Small intestine (tissue), 7 donors: ENCODE measurements at regions not wholly inside any gene's neighbourhood (a gene's known extent, or its start where the extent isn't known, plus 50 kb on each side); places are given as distances from the start of the nearest gene placed in this dataset.
A peak's percentile ranks its signal among the peaks of the same experiment; 100 is the strongest.
"Not testable (repeated sequence)": the region's sequence is repeated elsewhere in the genome, so short reads cannot be mapped to it uniquely, and the experiment has no call there.

Experiments used
- DNase-seq, 2 donors: peaks; one replicate each; pipeline versions ENCODE4 v3.0.0 to v3.0.0-alpha.2; 2013
- FAIRE-seq: peaks from 2 replicates; lab custom pipeline; 2012; peaks lifted over from hg19 to GRCh38; lab: Jason Lieb, UNC
- H3K27ac ChIP-seq, 3 donors: one replicate each; pipeline ENCODE4 v1.5.1; 2013; ENCODE audit warnings: low read length in 2 of 3, mild to moderate bottlenecking in 2 of 3, control low read depth in 1 of 3, inconsistent platforms in 1 of 3, low read depth in 1 of 3, moderate library complexity in 1 of 3
- H3K27me3 ChIP-seq, 3 donors: one replicate each; pipeline ENCODE4 v1.6.1; 2013; ENCODE audit warnings: low read length in 3 of 3, inconsistent platforms in 1 of 3; ENCODE audit not compliant: control insufficient read depth in 3 of 3, insufficient read depth in 3 of 3
- H3K36me3 ChIP-seq, 3 donors: one replicate each; pipeline ENCODE4 v1.6.1; 2013; ENCODE audit warnings: low read length in 3 of 3, inconsistent platforms in 1 of 3, low read depth in 1 of 3, mild to moderate bottlenecking in 1 of 3, moderate library complexity in 1 of 3; ENCODE audit not compliant: control insufficient read depth in 3 of 3, insufficient read depth in 2 of 3
- H3K4me1 ChIP-seq, 3 donors: one replicate each; pipeline ENCODE4 v1.6.1; 2013; ENCODE audit warnings: low read length in 2 of 3, inconsistent platforms in 1 of 3, low read depth in 1 of 3, mild to moderate bottlenecking in 1 of 3, moderate library complexity in 1 of 3; ENCODE audit not compliant: control insufficient read depth in 3 of 3, insufficient read depth in 2 of 3
- H3K4me3 ChIP-seq, 3 donors: one replicate each; pipeline ENCODE4 v1.5.1; 2013; ENCODE audit warnings: low read length in 3 of 3, control low read depth in 1 of 3, inconsistent platforms in 1 of 3, low read depth in 1 of 3, mild to moderate bottlenecking in 1 of 3, moderate library complexity in 1 of 3
- H3K9me3 ChIP-seq, 2 donors: one replicate each; pipeline ENCODE4 v1.6.1; 2013; ENCODE audit warnings: low read depth in 1 of 2, low read length in 1 of 2; ENCODE audit not compliant: control insufficient read depth in 2 of 2, insufficient read depth in 1 of 2
- WGBS, 3 donors: extraction: QIAGEN DNeasy Blood & Tissue Kit; methylation state at CpG; one replicate each; pipeline ENCODE4 v1.1.7; 2013; 5-methylcytosine and 5-hydroxymethylcytosine counted together
- donor health status: healthy with polysubstance abuse.
- donor health status: control.
- donor health status: control.
- donor health status: Bipolar disorder and iron deficiency.
- donor health status: healthy.

DNA sequence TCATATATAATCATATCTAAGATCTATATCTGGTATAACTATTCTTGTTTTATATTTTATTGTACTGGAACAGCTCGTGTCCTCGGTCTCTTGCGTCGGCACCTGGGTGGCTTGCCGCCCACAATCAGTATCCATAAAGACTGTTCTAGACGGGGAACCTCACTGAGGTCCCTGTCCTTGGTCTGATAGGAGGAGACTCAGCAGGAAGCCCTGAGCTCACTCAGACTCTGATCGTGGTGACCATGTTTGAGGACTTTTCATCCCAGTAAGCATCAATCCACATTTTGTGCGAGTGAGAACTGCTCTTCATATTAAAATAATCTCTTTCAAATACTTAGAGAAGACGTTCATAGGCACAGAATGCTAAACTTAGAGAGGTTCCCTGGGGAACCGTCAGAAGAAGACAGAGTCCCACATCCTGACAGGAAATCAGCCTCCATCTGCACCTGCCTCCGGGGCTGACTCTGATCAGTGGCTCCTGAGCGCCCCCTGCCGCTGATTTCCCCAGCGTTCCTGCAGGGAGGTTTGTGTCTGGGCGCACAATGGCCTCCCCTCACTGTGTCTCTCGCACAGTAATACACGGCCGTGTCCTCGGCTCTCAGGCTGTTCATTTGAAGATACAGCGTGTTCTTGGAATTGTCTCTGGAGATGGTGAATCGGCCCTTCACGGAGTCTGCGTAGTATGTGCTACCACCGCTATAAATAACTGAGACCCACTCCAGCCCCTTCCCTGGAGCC lies 1065.9 kb downstream of the TMEM121 start:
- not testable (repeated sequence) for H3K36me3 ChIP-seq, H3K4me1 ChIP-seq, H3K27ac ChIP-seq, H3K27me3 ChIP-seq, H3K4me3 ChIP-seq, DNase-seq, H3K9me3 ChIP-seq, FAIRE-seq
- WGBS, 3 donors: 59 to 63% (median 60%) methylated on average over 16 to 24 of the region's 24 CpGs

DNA sequence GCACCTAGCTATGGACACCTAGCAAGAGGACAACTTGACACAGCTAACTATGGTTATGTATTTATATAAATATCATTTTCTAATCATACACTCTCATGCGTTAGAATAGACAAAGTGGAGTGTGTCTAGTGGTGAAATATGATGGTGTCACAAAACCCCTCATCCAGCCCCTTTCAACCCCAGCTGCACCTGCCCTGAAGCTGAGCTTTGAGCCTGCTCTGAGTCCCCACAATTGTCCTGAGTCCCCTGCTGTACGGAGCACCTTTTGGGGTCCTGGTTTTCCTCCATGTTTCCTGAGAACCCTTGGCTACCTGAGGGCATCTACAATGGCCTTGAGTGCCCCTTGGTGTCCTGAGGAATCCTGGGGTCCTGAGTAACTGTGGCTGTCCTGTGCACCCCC lies 1072.8 kb downstream of the TMEM121 start:
- Histone ChIP-seq H3K4me3 (no peak overlapping the region), H3K4me1 (no peaks in the 10 kb centered on the region), H3K36me3 (no peaks in the 10 kb centered on the region), H3K9me3 (peaks cover 0 to 19% of the 10 kb centered on the region in 2 donors), H3K27ac (no peak overlapping the region), H3K27me3 (peaks cover 0 to 2% (median 0%) of the 10 kb centered on the region in 3 donors)
- FAIRE-seq (no peak), DNase-seq (no peak)
- 59 to 73% (median 66%) methylated on average over 2 of the region's 2 CpGs for WGBS, 3 donors

- H3K4me1 ChIP-seq: no peaks in the 10 kb centered on the region
- H3K27me3 ChIP-seq: peaks cover 0 to 2% (median 0%) of the 10 kb centered on the region in 3 donors
- WGBS, 3 donors: 48 to 56% (median 53%) methylated on average over 27 of the region's 27 CpGs
- no peak overlapping the region for H3K4me3 ChIP-seq
- no peaks in the 10 kb centered on the region for H3K36me3 ChIP-seq
- no peak overlapping the region for H3K27ac ChIP-seq
- no peak for FAIRE-seq
- DNase-seq: peak in 1 of 2 donors; percentile 43
- H3K9me3 ChIP-seq: peaks cover 0 to 35% of the 10 kb centered on the region in 2 donors
These were observed 1079.4 kb downstream of the TMEM121 start for GRCh38 chr14:106605548-106606448.

GRCh38 chr14:106606936-106607335 lies 1080.6 kb downstream of the TMEM121 start:
- H3K4me1 ChIP-seq: no peaks in the 10 kb centered on the region
- H3K4me3 ChIP-seq: no peak overlapping the region
- 58 to 74% (median 60%) methylated on average over 2 of the region's 2 CpGs for WGBS, 3 donors
- H3K9me3 ChIP-seq: peaks cover 0 to 37% of the 10 kb centered on the region in 2 donors
- H3K27me3 ChIP-seq: peaks cover 0 to 2% (median 0%) of the 10 kb centered on the region in 3 donors
- no peak for FAIRE-seq
- H3K36me3 ChIP-seq: no peaks in the 10 kb centered on the region
- DNase-seq: no peak
- no peak overlapping the region for H3K27ac ChIP-seq

- H3K4me1 ChIP-seq: no peaks in the 10 kb centered on the region
- peaks cover 0 to 33% of the 10 kb centered on the region in 2 donors for H3K9me3 ChIP-seq
- DNase-seq (no peak), FAIRE-seq (no peak)
- 38 to 47% (median 45%) methylated on average over 4 of the region's 4 CpGs for WGBS, 3 donors
- H3K27me3 ChIP-seq: no peaks in the 10 kb centered on the region
- no peaks in the 10 kb centered on the region for H3K36me3 ChIP-seq
- no peak overlapping the region for H3K4me3 ChIP-seq
- H3K27ac ChIP-seq: no peak overlapping the region
These were observed 1084.3 kb downstream of the TMEM121 start for GRCh38 chr14:106610691-106611090.

DNA sequence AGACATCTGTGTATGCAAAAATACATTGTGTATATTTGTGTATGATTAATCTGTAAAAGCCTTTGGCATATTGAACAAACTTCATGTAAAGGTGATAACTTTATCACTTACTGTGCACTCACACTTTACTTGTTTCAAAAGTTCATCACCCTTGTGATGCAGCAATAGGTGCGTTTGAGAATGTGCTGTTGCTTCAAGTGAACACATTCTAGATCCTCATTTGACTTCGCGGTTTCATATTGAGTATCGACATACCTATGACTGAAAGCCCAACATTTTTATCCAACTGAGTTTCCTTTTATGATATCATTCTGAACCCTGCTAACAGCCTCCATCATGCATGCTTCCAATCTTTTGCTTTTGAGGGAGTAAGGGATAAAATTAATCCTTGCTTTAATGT lies 1086.9 kb downstream of the TMEM121 start:
- H3K27me3 ChIP-seq: no peaks in the 10 kb centered on the region
- H3K27ac ChIP-seq: no peak overlapping the region
- WGBS, 3 donors: 62 to 67% (median 67%) methylated on average over 4 of the region's 4 CpGs
- FAIRE-seq: no peak
- no peak for DNase-seq
- H3K4me3 ChIP-seq: no peak overlapping the region
- H3K36me3 ChIP-seq: no peaks in the 10 kb centered on the region
- peaks cover 0 to 29% of the 10 kb centered on the region in 2 donors for H3K9me3 ChIP-seq
- H3K4me1 ChIP-seq: no peaks in the 10 kb centered on the region

DNA sequence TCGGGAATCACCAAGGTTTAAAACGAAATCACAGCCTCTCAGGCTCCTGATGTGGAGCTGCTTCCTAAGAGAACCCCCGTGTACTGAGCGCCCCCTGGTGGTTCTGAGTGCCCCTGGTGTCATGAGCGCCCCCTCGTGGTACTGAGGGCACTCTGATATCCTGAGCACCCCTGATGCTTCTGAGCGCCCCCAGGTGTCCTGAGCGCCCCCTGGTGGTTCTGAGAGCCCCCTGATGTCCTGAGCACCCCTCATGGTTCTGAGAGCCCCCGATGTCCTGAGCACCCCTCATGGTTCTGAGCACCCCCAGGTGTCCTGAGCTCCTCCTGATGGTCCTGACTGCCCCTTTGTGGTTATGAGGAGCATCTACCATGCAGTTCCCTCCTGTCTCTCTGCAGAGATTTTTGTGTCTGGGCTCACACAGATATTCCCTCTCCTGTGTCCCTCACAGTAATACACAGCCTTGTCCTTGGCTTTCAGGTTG lies 1092.1 kb downstream of the TMEM121 start:
- not testable (repeated sequence) for H3K27me3 ChIP-seq, H3K4me1 ChIP-seq, H3K27ac ChIP-seq, FAIRE-seq, H3K36me3 ChIP-seq, H3K4me3 ChIP-seq
- 27 to 48% (median 35%) methylated on average over 7 to 9 of the region's 9 CpGs for WGBS, 3 donors
- peaks cover 0 to 17% of the 10 kb centered on the region in 2 donors for H3K9me3 ChIP-seq
- DNase-seq: peak in 1 of 2 donors; percentile 25

DNA sequence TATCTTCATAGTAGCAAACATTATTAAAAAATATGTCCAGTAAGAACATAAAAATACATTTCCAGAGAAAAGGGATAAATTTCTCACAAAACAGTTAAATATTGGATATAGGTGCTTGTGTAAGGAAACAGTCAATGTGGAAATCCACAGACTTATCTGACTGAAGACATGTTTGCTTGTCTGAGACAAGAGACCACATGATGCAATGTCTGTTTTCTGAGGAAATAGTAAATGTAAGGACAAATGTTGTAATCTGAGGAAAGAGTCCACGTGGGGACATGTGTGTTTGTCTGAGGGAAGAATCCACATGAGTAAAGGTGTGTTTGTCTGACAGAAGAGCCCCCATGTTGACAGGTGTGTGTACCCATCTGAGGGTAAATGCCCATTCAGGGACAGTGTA lies 1093.2 kb downstream of the TMEM121 start:
- no peaks in the 10 kb centered on the region for H3K4me1 ChIP-seq
- H3K4me3 ChIP-seq: no peak overlapping the region
- H3K27ac ChIP-seq: no peak overlapping the region
- H3K9me3 ChIP-seq: peaks cover 0 to 15% of the 10 kb centered on the region in 2 donors
- DNase-seq (no peak), FAIRE-seq (no peak)
- peaks cover 0 to 2% (median 0%) of the 10 kb centered on the region in 3 donors for H3K27me3 ChIP-seq
- 8 to 13% (median 10%) methylated on average over 1 of the region's 1 CpG for WGBS, 3 donors
- no peaks in the 10 kb centered on the region for H3K36me3 ChIP-seq
